ENCODE measurements at regions not wholly inside any gene's neighbourhood (a gene's known extent, or its start where the extent isn't known, plus 50 kb on each side); places are given as distances from the start of the nearest gene placed in this dataset.

- Histone ChIP-seq H3K4me1 (ENCODE audit: insufficient read depth, low read length) (no peaks in the 10 kb centered on the region), H3K27me3 (ENCODE audit: insufficient read depth, low read length) (no peaks in the 10 kb centered on the region), H3K27ac (ENCODE audit: low read depth, low read length) (no peak overlapping the region), H3K4me3 (ENCODE audit: insufficient read depth, low read depth, low read length) (no peak overlapping the region), H3K36me3 (ENCODE audit: insufficient read depth, low read length) (no peaks in the 10 kb centered on the region), H3K9me3 (ENCODE audit: insufficient read depth, low read depth, low read length) (no peaks in the 10 kb centered on the region), H3K79me2 (ENCODE audit: insufficient read depth, low read length) (no peaks in the 10 kb centered on the region), H3K4me2 (ENCODE audit: low read length) (no peak overlapping the region), H2AFZ (ENCODE audit: low read depth, low read length) (no peak overlapping the region), H4K20me1 (ENCODE audit: insufficient read depth, low read length) (no peaks in the 10 kb centered on the region), H3K9ac (ENCODE audit: low read length) (no peak overlapping the region)
- TF ChIP-seq EZH2 (IDR thresholded peaks at IDR 0.05; ENCODE audit: insufficient read depth, low read length) = no peak
- no peak for TF ChIP-seq CTCF (IDR thresholded peaks at IDR 0.05; ENCODE audit: insufficient read depth, low read depth, low read length)
- Mint-ChIP-seq H3K4me1 (ENCODE audit: low read depth, unreplicated experiment) (no peaks in the 10 kb centered on the region), H3K36me3 (ENCODE audit: low read depth, unreplicated experiment) (no peaks in the 10 kb centered on the region), H3K4me3 (ENCODE audit: unreplicated experiment) (no peak overlapping the region), H3K27me3 (ENCODE audit: low read depth, unreplicated experiment) (peaks cover 18% of the 10 kb centered on the region), H3K27ac (ENCODE audit: unreplicated experiment) (no peak overlapping the region), H3K9me3 (ENCODE audit: unreplicated experiment) (no peaks in the 10 kb centered on the region)
- DNase-seq (ENCODE audit: low read depth) (no peak), FAIRE-seq (no peak)
Observed at GRCh38 chr9:86511614-86512360, 157.6 kb upstream of the TUT7 start.

- Histone ChIP-seq H3K9ac (ENCODE audit: low read length) (no peak overlapping the region), H2AFZ (ENCODE audit: low read depth, low read length) (no peak overlapping the region), H3K27ac (ENCODE audit: low read depth, low read length) (no peak overlapping the region), H3K79me2 (ENCODE audit: insufficient read depth, low read length) (no peaks in the 10 kb centered on the region), H3K4me2 (ENCODE audit: low read length) (no peak overlapping the region), H3K36me3 (ENCODE audit: insufficient read depth, low read length) (no peaks in the 10 kb centered on the region), H3K4me3 (ENCODE audit: insufficient read depth, low read depth, low read length) (no peak overlapping the region), H3K27me3 (ENCODE audit: insufficient read depth, low read length) (no peaks in the 10 kb centered on the region), H3K9me3 (ENCODE audit: insufficient read depth, low read depth, low read length) (no peaks in the 10 kb centered on the region), H4K20me1 (ENCODE audit: insufficient read depth, low read length) (no peaks in the 10 kb centered on the region), H3K4me1 (ENCODE audit: insufficient read depth, low read length) (no peaks in the 10 kb centered on the region)
- Mint-ChIP-seq H3K4me1 (ENCODE audit: low read depth, unreplicated experiment) (no peaks in the 10 kb centered on the region), H3K27ac (ENCODE audit: unreplicated experiment) (no peak overlapping the region), H3K9me3 (ENCODE audit: unreplicated experiment) (no peaks in the 10 kb centered on the region), H3K27me3 (ENCODE audit: low read depth, unreplicated experiment) (peaks cover 3% of the 10 kb centered on the region), H3K4me3 (ENCODE audit: unreplicated experiment) (no peak overlapping the region), H3K36me3 (ENCODE audit: low read depth, unreplicated experiment) (no peaks in the 10 kb centered on the region)
- FAIRE-seq (no peak), DNase-seq (ENCODE audit: low read depth) (no peak)
- no peak for TF ChIP-seq CTCF (IDR thresholded peaks at IDR 0.05; ENCODE audit: insufficient read depth, low read depth, low read length)
- TF ChIP-seq EZH2 (IDR thresholded peaks at IDR 0.05; ENCODE audit: insufficient read depth, low read length) = no peak
Observed at GRCh38 chr9:86508208-86508903, 154.1 kb upstream of the TUT7 start.

- no peak overlapping the region for H3K4me3 Mint-ChIP-seq (ENCODE audit: unreplicated experiment)
- H3K4me1 Mint-ChIP-seq (ENCODE audit: low read depth, unreplicated experiment) = no peaks in the 10 kb centered on the region
- Histone ChIP-seq H3K9ac (ENCODE audit: low read length) (no peak overlapping the region), H3K4me2 (ENCODE audit: low read length) (no peak overlapping the region), H3K4me1 (ENCODE audit: insufficient read depth, low read length) (no peaks in the 10 kb centered on the region), H3K27ac (ENCODE audit: low read depth, low read length) (no peak overlapping the region), H3K27me3 (ENCODE audit: insufficient read depth, low read length) (no peaks in the 10 kb centered on the region), H3K9me3 (ENCODE audit: insufficient read depth, low read depth, low read length) (no peaks in the 10 kb centered on the region), H3K4me3 (ENCODE audit: insufficient read depth, low read depth, low read length) (no peak overlapping the region), H3K79me2 (ENCODE audit: insufficient read depth, low read length) (no peaks in the 10 kb centered on the region), H4K20me1 (ENCODE audit: insufficient read depth, low read length) (no peaks in the 10 kb centered on the region), H2AFZ (ENCODE audit: low read depth, low read length) (no peak overlapping the region), H3K36me3 (ENCODE audit: insufficient read depth, low read length) (no peaks in the 10 kb centered on the region)
- no peaks in the 10 kb centered on the region for H3K36me3 Mint-ChIP-seq (ENCODE audit: low read depth, unreplicated experiment)
- DNase-seq (ENCODE audit: low read depth) = no peak
- no peak overlapping the region for H3K27ac Mint-ChIP-seq (ENCODE audit: unreplicated experiment)
- no peak for FAIRE-seq
- H3K27me3 Mint-ChIP-seq (ENCODE audit: low read depth, unreplicated experiment) = peaks cover 3% of the 10 kb centered on the region
- no peak for TF ChIP-seq CTCF (IDR thresholded peaks at IDR 0.05; ENCODE audit: insufficient read depth, low read depth, low read length)
- TF ChIP-seq EZH2 (IDR thresholded peaks at IDR 0.05; ENCODE audit: insufficient read depth, low read length) = no peak
- no peaks in the 10 kb centered on the region for H3K9me3 Mint-ChIP-seq (ENCODE audit: unreplicated experiment)
Observed at GRCh38 chr9:86507212-86507630, 153.0 kb upstream of the TUT7 start.

Measured in astrocyte (in vitro differentiated cells and primary cell).